ENCODE measurements at regions not wholly inside any gene's neighbourhood (a gene's known extent, or its start where the extent isn't known, plus 50 kb on each side); places are given as distances from the start of the nearest gene placed in this dataset.

DNA sequence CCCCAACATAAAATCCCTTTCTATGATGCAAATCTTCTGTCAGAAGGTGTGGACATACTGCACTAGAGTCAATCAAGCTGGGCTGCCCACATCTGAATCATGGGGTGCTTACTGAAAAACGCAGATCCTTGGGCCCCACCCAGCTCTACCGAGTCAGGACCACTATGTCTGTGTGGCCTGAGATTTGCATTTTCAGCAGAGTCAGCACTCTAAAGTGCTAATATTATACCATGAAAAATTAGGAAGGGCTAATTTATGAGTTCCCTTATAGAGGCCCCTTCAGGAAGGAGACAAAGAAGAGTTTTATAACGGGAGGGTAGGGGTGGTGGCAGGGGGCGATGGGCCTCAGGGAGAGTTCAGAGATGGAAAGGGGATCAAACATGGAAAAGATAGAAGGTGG lies 163.3 kb upstream of the NABP1 start:
- DNase-seq (ENCODE audit: low read depth in 2 of 2) = no peak

DNA sequence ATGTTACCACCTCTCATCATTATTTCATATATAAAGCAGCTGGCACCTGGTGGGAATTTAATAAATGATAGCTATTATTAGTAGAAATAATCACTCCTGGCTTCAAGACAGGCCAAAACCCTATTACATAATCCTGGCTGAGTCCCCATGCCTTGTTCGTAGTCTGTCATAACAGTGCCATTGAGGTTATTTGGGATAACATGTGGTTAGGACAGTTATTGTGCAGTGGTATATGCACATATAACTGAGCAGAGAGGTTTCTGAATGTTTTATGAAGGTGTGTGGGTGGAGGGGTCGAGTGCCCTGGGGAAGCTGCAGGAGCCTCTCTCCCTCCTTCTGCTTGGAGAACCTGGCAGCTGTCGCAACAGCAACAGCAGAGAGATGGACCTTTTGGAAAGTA lies 162.4 kb upstream of the NABP1 start:
- no peak for DNase-seq (ENCODE audit: low read depth in 2 of 2)

DNA sequence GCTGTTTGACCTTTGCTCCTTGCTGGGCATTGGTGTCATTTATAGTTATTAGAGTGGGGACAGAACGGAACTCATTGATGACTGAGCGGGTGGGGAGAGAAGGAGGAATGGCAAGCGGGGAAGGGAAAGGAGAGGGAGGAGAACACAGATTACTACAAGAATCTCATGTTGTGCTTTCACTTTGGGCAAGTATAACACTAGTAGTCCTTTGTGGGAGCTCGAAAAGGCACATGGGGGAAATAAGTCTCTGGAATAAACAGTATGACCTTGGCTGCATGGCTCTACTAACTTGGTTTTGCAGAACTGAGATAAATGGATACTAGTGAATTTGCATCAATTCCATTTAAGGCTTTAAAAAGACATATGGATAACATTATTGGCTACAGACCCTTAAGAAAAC lies 161.7 kb upstream of the NABP1 start:
- DNase-seq (ENCODE audit: low read depth in 2 of 2) = no peak

DNA sequence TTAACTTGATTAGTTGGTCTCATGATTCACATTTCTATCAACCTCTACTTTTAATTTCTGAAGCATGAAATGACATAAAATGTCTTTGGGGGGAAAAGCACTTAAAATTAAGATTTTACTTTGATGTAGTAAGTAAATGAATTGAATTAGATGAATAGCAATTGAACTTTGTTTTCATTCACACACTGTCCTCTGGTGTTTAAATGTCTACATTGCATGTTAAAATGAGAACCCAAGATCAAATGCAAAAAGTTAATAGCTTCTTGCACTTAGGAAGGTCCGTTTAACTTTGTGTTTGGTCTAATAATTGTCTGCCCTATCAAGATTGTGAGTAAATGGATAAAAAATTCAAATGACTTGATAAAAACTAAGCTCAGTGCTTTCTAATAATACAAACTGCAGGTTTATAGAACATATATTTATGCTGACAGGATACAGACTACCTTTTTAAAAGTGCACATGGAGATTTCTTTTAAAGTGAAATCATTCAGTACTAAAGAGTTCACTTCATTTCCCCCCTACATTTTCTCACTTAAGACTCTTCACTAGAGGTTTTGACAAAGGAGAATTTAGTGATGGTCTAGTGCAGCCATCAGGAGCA lies 156.2 kb upstream of the NABP1 start:
- DNase-seq (ENCODE audit: low read depth in 2 of 2) = no peak

DNA sequence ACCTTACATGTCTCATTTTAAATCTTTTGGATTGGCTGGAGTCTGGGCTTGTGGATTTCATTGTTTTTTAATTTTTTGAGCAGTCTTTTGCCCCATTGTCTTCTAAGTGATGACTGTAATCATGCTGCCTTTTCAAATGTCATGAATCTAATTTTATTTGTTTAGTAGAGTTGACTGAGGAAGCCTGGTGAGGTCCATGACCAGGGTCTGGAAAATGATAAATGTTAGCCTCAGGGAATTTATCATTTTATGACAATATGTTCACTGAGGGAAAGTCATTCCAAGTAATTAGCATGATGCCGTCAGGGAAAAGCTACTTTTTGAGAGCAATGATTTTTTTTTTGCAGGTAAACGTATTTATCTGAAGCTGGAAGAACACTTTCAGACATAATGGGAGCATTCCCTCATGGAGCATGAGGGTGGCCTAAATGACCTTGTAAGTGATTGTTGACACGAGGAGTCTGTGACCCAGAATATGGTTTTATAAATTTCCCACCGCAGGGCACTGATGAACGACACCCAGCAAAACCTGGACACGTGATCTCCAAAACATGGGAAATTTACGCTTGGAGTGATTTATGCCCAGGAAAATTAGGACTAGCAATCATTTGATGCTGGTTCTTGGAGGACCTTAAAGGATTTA lies 155.3 kb upstream of the NABP1 start:
- DNase-seq (ENCODE audit: low read depth in 2 of 2) = no peak

DNA sequence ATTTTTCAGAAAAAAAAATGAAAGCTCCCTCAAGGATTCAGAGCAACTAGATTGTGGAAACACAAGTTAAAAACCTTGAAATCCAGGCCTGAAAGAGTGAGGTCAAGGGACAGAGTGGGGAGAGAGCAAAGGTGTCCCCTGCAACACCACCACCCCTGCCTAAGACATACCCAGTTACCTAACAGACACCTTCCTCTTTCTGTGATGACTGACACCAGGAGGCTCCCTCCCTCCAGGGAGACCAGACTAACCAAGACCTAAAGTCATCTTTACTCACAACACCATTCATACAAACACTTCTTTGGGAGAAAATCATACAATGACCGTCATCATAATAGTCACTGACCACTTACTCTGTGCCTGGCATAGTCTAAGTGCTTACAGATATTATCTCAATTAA lies 151.8 kb upstream of the NABP1 start:
- DNase-seq (ENCODE audit: low read depth in 2 of 2) = no peak

DNA sequence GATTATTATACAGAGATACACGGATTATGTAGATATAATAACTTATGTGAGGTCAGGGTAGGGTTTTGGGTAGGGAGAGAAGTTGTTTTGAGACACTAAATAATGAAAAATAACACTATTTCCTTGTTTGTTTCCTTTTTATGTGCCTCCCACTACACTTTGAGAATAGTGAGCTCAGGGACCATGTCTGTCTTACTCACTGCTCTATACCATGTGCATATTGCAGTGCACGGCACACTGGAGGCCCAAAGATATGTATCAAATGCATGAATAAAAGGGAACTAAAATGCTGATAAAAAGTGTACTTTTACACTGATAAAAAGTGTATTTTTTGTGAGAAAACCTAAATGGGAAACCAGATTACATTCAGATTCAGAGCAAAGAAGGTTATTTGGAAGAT lies 151.4 kb upstream of the NABP1 start:
- no peak for DNase-seq (ENCODE audit: low read depth in 2 of 2)

DNA sequence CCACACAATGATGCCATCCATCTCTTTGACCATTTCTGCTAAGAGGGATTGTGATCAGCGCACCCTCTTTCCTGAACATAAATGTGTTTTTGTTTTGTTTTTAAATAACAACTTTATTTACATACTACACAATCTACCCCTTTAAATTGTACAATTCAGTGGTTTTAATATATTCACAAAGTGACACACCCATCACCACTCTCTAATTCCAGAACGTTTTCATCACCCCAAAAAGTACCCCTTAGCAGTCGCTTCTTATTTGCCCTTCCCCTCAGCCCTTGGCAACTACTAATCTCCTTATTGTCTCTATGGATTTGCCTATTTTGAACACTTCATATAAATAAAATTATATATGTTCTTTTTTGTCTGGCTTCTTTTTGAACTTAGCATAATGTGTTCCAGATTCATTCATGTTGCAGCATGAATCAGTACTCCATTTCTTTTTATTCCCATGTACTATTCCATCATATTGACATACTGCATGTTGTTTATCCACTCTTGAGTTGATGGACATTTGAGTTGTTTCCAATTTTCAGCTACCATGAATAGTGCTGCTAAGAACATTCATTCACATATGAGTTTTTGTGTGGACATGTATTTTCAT lies 150.9 kb upstream of the NABP1 start:
- DNase-seq (ENCODE audit: low read depth in 2 of 2) = no peak

DNA sequence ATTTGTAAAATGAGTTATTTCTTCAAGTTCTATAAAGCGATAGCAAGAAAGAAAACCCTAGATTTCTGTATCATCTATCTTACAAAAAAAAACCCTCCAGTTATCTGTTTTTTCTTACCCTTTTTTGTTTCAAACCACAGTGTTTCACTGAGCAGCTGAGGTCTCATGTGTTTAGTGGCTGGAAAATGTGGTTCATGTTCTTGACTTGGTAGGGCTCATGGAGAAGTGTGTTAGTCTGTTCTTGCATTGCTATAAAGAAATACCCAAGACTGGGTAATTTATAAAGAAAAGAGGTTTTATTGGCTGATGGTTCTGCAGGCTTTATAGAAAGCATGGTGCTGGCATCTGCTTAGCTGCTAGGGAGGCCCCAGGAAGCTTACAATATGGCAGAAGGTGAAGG lies 147.3 kb upstream of the NABP1 start:
- no peak for DNase-seq (ENCODE audit: low read depth in 2 of 2)

DNA sequence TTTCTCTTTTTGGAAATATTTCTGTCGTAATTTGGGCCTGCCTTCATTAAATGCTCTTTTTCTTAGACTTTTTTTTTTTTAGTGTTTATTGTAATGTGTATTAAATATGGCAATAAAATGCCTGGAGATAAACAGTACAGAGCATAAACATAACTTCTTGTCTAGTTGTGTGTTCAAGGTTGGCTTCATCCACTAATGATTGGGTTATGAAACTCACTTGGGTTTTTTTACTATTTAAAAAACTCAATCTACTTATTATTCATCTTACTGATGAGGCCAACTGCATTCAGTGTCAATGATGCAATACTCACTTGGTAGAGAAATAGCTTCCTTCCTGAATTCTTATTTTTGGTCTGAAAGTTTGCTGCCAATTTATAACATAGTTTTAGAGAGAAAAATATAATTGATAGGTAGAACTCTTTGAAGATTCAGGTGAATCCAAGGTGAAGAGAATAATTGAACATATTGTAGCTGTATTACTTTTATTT lies 144.2 kb upstream of the NABP1 start:
- DNase-seq (ENCODE audit: low read depth in 2 of 2) = no peak

DNA sequence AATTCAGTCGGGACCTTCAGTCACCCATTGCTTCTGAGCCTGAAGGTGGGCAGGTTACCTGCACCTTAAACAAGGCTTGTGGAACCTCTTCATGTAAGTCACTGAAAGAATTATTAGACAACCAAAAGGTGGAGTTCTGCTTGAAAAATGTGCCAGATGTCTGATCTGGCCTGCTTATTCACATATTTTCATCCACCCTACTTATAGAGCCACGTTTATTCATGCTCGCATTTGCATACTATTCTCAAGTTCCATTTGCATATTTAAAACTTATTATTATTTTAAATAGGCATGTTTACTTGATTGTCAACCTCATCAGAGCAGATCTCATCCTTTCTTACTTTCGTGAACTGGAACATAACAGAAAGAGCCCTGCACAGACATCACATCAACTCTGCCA lies 140.0 kb upstream of the NABP1 start:
- DNase-seq (ENCODE audit: low read depth in 2 of 2) = no peak

DNA sequence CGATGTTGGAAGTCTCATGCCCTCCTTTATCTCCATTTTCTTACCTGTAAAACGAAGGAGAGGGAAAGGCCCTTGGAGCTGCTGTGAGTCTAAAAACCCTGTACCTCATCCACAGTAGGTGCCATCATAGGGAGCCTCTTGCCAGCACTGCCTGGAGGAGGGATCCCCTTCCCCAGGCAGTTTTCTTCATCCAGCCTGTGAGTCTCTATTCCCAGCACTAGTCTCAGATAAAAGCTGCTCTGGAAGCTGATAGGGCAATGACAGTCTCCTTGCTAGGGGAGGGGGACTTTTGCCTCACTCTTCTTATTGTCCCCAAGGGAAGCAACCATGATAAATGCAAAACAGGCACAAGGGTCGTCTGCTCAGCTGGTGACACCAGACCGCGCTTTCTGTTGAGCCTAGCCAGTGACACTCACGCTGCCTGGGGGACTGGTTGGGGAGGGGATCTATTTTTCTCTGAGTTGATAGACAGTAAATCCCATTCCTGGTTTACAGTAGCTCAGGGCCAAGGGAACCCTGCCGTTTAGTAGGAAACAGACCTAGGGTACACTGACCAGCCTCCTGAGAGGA lies 139.5 kb upstream of the NABP1 start:
- DNase-seq (ENCODE audit: low read depth in 2 of 2) = no peak

DNA sequence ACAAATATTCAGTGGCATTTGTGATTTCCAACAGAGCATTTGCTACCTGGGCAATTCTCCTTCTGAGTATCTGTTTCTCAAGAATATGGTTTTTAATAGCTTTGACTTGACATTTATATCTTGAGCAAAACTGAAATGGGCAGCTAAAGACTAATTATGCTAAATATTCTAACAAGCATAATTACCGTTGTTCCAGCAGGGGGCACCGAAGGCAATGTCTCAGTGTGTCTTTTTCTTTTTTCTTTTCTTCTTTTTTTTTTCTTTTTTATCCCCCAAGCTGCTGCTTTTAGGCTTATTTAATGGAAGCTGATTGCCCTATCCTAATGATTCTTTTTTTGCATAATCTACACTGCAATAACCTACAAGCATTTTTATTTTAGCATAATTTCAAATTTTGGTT lies 138.9 kb upstream of the NABP1 start:
- DNase-seq (ENCODE audit: low read depth in 2 of 2) = peak; percentile 7 to 10

DNA sequence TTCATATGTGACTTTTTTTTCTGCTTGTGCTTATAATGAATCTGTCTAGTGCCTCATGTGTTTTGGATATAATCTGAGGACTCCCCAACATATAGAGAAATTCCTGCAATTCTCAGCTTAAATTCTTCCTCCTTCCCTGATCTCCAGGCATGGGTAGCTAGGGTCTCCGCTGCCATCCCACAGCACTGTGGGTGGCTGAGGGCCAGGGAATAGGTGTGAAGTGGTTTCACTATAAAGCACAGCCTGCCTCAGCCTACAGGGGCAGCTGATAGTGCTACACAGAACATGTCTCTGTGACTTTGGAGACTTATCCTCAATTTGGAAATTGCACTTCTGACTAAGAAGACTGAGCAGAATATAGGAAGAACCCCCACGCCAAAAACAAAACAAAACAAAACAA lies 137.3 kb upstream of the NABP1 start:
- no peak for DNase-seq (ENCODE audit: low read depth in 2 of 2)

DNA sequence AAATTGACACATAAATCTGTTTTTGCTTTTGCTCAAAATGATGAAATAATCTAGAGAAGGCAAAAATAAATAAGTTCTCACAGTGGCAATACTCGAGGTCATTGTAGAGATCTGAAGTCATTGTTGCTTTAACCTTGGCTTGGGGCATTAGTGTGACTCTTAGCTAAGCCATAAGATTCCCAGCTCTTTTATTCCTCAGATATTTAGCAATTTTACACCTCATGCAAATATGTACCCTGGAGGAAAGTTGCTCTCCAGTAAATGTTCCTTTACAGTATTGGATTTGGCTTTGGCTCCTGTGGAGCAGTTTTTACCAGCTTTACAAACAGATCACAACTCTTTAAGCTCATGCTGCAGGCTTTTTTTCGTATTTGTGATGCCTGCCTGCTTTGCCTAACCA lies 134.2 kb upstream of the NABP1 start:
- no peak for DNase-seq (ENCODE audit: low read depth in 2 of 2)

DNA sequence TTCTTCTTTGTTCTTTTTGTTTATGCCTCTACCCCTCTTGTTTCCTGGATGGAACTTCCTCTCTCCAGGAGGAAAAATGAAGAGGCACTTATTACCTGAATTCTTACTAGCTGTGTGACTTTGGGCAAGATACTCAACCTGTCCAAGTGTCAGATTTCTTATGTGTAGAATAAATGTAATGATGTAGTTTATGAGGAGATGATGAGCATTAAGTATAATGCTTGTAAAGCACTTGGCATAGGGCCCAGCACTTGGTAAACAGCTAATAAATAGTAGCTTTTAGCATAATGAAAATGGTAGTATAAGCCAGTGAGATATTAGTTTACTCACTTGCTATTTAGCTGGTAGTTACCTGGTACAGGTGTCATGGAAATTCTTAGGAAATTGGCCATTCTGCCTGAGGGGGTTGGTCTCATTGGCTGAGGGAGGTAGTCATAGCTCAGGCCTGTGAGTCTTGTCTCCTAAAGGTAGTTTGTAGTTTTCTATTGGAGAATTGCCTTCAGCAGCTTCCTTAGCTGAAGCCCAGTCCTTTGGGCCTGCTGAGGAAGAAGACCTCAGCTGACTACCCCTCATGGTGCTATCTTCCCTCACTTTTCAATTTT lies 133.4 kb upstream of the NABP1 start:
- no peak for DNase-seq (ENCODE audit: low read depth in 2 of 2)

DNA sequence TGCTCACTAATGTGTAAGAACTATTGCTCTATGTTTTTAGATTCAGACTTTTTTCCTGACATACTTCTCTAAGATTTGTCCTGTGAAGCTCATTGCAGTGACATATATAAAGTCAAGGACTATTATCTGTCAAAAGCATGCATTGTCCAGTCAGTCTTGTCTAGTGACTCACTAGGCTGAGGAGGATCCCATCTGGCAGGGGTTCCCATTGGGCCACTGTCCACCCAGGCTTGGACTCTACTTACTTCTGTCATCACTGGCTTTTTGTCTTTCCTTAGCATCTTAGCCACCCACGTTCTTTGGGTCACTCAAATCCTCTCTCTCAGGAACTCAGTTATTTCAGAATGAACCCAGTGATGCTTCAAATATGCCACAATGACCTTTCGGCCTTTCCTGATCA lies 132.6 kb upstream of the NABP1 start:
- no peak for DNase-seq (ENCODE audit: low read depth in 2 of 2)

DNA sequence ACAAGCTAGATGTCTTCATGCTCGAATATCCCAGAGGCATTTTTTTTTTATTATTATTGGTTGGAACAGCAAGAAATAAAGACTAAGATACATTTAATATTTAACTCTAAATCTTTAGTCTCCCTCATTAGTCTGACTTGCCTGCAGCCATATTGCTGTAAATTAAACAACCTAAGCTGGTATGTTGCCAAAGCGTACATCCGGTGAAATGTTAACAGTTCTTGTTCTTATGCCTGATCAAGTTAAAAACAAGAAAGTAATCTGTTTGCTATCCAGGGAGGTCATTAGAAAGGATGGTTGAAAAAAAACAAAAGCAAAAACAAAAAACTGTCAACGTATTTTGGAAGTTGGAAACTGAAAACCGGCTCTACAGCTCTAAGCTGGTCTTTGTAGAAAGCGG lies 125.9 kb upstream of the NABP1 start:
- DNase-seq (ENCODE audit: low read depth in 2 of 2) = no peak

DNA sequence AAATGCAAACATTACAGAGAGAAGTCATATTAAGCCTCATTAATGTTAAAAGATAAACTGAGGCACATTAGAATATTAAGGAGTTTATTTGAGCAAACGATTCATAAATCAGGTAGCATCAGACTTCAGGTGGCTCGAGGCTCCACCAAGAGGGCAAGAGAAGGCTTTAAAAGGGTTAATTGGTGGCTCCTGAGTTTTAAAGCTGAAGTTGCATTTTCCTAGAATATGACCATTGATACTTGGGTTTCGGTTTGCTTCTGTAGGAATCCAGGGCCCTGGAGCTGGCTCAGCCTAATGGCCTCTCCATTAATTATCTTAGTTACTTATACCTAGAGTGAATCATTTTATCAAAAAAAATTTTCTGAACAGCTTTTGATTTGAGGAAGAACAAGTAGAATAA lies 123.7 kb upstream of the NABP1 start:
- no peak for DNase-seq (ENCODE audit: low read depth in 2 of 2)

DNA sequence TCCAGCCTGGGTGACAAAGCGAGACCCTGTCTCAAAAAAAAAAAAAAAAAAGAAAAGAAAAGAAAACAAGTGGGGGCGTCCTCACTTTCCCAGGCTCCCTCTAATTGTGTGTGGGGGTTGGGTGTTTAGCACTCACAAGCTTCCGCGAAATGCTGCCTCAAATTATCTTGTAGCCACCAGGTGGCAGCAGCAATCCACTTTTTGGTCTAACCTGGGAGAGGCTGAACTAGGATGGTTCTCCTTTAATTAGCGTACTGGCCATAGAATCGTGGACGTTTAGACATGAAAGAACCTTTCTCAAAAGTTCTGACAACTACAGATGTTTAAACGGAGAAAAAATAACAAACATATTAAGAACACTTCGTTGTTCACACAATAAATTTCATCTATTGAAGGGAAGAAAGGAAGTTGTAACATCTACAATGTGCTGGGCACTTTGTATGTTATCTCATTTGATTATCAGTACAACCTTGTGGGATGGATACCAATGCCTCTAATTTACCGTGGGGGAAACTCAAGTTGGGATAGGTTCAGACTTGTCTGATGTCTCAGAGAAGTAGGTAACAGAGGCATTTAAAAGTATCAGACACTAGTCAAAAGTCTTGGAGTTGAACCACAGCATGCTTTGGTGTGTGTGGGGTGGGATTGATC lies 122.7 kb upstream of the NABP1 start:
- peak; percentile 79 to 81 for DNase-seq (ENCODE audit: low read depth in 2 of 2)

DNA sequence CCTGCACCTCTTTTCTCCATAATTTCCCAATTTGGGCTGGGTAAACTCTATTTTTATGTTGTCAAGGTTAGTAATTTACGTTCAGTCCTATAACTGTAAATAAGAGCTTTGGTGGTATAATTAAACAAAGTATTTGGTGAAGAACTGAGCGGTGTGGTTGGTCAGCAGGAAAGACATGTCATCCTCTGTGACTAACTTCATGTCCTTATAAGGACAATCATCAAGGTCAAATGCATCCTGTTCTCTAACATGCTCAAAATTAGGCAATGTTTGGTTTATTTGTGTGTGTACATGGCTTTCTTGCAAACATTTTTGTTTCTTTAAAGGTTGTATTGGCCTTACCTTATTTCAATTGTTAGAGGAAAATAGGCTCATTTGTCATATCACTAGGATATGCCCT lies 121.5 kb upstream of the NABP1 start:
- DNase-seq (ENCODE audit: low read depth in 2 of 2) = no peak

DNA sequence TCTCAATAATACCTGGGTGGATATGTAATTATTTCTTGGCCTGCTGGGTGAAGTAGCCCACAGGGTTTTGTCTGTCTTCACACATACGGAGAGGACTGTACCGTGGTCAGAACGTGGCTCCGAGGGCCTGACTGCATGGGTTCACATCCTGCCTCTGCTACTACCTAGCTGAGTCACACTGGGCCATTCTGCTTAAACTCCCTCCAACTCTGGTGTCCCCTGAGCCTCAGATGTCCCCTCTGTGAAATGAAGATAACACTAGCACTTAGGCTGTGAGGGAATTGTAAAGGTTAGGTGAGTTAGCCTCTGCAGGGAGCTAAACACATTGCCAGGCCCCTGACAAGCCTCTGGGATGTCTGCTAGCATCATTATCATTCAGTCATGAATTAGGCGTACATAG lies 120.1 kb upstream of the NABP1 start:
- DNase-seq (ENCODE audit: low read depth in 2 of 2) = no peak
